GM18520 (cell line): ENCODE measurements at regions not wholly inside any gene's neighbourhood (a gene's known extent, or its start where the extent isn't known, plus 50 kb on each side); places are given as distances from the start of the nearest gene placed in this dataset.
"Not testable (repeated sequence)": the region's sequence is repeated elsewhere in the genome, so short reads cannot be mapped to it uniquely, and the experiment has no call there.

Source experiments
- ATAC-seq: cut with Tn5 transposase; IDR thresholded peaks from one replicate; pipeline ENCODE4 v1.9.1; 2021; ENCODE audit not compliant: unreplicated experiment

GRCh38 chr10:131577786-131578471 lies 266.4 kb upstream of the TCERG1L start:
- no peak for ATAC-seq

GRCh38 chr10:131578472-131578970 lies 267.0 kb upstream of the TCERG1L start:
- no peak for ATAC-seq

- ATAC-seq, result no peak
These were observed 267.9 kb upstream of the TCERG1L start for GRCh38 chr10:131579251-131580071.

- no peak for ATAC-seq
These were observed 268.6 kb upstream of the TCERG1L start for GRCh38 chr10:131580076-131580652.

- ATAC-seq, result no peak
These were observed 269.2 kb upstream of the TCERG1L start for GRCh38 chr10:131580674-131581073.

GRCh38 chr10:131581547-131581946 lies 270.0 kb upstream of the TCERG1L start:
- ATAC-seq, result not testable (repeated sequence)

- no peak for ATAC-seq
These were observed 272.8 kb upstream of the TCERG1L start for GRCh38 chr10:131584287-131584686.

GRCh38 chr10:131585761-131586160 lies 274.2 kb upstream of the TCERG1L start:
- no peak for ATAC-seq

GRCh38 chr10:131586958-131587357 lies 275.4 kb upstream of the TCERG1L start:
- no peak for ATAC-seq

- ATAC-seq, result no peak
These were observed 276.6 kb upstream of the TCERG1L start for GRCh38 chr10:131587976-131588680.

GRCh38 chr10:131588704-131589220 lies 277.2 kb upstream of the TCERG1L start:
- no peak for ATAC-seq

- no peak for ATAC-seq
These were observed 279.0 kb upstream of the TCERG1L start for GRCh38 chr10:131590567-131590966.

- no peak for ATAC-seq
These were observed 280.4 kb upstream of the TCERG1L start for GRCh38 chr10:131591936-131592335.

GRCh38 chr10:131609176-131609575 lies 291.6 kb upstream of the PPP2R2D start:
- no peak for ATAC-seq

- no peak for ATAC-seq
These were observed 285.7 kb upstream of the PPP2R2D start for GRCh38 chr10:131615150-131615549.

GRCh38 chr10:131616040-131616439 lies 284.8 kb upstream of the PPP2R2D start:
- no peak for ATAC-seq

- ATAC-seq, result no peak
These were observed 283.5 kb upstream of the PPP2R2D start for GRCh38 chr10:131617113-131617858.

- ATAC-seq, result no peak
These were observed 282.1 kb upstream of the PPP2R2D start for GRCh38 chr10:131618587-131619267.

GRCh38 chr10:131620314-131620713 lies 280.5 kb upstream of the PPP2R2D start:
- no peak for ATAC-seq

GRCh38 chr10:131620904-131621303 lies 279.9 kb upstream of the PPP2R2D start:
- no peak for ATAC-seq
